NCI-H345 treated with DMSO at 0.1 percent for 48 hours (cell line): ENCODE measurements at regions not wholly inside any gene's neighbourhood (a gene's known extent, or its start where the extent isn't known, plus 50 kb on each side); places are given as distances from the start of the nearest gene placed in this dataset.
"Not testable (repeated sequence)": the region's sequence is repeated elsewhere in the genome, so short reads cannot be mapped to it uniquely, and the experiment has no call there.

Source experiments
- DNase-seq: peaks from one replicate; lab custom pipeline; 2025; ENCODE audit not compliant: unreplicated experiment; lab: John Stamatoyannopoulos, UW

DNA sequence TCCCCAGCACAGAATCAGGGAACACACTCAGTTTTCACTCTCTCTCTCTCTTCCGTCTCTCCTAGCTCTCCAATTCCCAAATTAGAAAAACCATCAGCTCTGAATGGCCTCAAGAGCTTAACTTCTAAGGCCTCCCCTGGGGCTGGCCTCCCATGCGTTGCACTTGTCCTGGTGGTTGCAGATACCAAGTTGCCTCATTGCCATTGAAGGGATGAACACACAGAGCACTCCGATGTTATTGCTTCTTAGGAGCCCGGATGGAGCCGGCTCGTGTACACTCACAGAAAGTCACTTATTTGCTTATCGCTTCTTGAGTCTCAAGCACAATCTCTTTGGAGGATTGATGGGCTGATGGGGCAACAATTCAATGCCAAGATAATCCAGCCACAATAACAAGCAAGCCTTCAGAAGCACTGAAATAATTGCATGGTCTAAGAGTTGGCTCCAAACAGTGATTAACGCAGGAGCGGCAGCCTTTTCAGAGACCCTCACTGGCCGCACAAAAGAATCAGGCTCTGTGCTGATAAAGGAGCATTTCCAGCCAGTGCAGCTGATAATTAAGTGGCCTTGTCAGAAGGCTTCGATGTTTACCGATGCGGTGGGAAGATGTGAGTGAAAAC is 175.8 kb upstream of the TMEM132C start:
- DNase-seq, result no peak

DNA sequence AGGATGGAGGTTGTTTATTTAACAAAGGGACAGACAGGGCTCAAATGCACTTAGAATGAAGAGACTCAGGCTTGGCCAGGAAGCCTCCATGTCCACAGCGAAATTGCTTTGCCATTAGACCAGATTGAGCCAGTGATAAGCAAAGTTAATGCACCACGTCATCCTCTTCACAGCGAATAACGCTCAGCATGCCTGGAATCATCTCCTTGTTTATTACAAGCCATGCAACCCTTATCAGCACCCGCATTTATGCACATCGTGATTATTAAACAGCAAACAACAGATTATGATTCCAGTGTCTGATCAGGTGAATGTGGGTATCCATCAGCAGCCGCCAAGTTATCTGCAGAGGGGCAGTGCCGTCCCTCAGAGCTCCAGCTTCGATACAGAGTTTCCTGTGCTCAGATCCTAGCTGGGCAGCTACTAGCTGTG is 175.0 kb upstream of the TMEM132C start:
- DNase-seq, result no peak

- no peak for DNase-seq
Measured at GRCh38 chr12:128098730-128099129, 168.2 kb upstream of the TMEM132C start.

GRCh38 chr12:128103152-128103551 is 163.8 kb upstream of the TMEM132C start:
- no peak for DNase-seq

GRCh38 chr12:128109236-128109635 is 157.7 kb upstream of the TMEM132C start:
- DNase-seq, result no peak

GRCh38 chr12:128109636-128110035 is 157.3 kb upstream of the TMEM132C start:
- DNase-seq, result no peak

DNA sequence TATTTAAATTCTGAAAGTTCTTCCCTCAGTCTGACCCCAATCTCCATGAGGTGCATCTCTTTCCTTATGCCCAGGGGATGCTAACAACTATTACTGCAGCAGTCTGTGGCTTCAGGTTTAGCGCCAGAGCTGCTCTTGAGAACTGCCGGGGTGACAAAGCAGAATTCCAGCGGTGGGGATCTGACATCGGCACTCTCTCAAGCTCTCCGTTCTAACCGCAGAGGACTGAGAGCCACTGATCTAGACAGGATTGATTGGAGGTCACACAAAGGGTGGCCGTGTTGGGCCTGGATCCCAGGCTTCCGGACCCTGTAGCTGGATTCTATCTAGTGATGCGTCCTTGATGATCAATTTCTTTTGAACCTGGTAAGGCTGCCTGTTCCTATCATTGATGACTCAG is 155.6 kb upstream of the TMEM132C start:
- DNase-seq, result no peak

DNA sequence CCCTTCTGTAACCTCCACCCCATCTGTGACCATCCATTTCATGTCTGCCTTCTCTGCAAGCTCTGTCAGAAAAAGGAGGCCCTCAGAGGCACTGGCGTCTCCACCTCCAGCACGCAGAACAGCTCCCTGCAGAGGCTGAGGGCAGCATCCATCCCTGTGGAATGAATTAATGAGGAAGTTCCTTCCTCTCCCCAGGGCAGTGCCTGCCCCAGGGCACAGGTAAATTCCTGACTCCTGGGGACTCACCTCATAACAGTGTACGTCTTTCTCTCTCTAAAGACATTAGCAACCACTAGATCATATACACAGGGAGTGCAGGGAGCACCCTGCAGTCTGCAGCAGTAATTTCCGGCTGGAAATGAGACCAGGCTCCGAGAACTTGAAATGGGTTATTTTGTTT is 155.0 kb upstream of the TMEM132C start:
- no peak for DNase-seq

DNA sequence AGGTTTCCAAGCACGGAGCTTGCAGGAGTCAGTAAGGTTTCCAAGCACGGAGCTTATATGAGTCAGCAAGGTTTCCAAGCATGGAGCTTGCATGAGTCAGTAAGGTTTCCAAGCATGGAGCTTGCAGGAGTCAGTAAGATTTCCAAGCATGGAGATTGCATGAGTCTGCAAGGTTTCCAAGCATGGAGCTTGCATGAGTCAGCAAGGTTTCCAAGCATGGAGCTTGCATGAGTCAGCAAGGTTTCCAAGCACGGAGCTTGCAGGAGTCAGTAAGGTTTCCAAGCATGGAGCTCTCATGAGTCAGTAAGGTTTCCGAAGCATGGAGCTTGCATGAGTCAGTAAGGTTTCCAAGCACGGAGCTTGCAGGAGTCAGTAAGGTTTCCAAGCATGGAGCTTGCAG is 153.7 kb upstream of the TMEM132C start:
- DNase-seq, result not testable (repeated sequence)

DNA sequence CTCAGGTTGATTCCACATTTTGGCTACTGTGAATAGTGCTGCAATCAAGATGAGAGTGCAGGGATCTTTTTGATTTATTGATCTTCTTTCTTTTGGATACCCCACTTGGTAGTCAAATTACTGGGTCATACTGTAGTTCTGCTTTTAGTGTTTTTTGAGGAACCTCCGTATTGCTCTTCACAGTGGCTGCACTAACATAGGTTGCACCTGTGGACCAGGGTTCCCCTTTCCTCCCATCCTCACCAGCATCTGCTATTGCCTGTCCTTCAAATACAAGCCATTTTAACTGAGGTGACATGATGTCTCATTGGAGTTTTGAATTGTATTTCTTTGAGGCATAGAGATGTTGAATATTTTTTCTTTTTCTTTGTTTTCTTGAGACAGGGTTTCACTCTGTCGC is 152.5 kb upstream of the TMEM132C start:
- no peak for DNase-seq

GRCh38 chr12:128116537-128116936 is 150.4 kb upstream of the TMEM132C start:
- DNase-seq, result no peak

DNA sequence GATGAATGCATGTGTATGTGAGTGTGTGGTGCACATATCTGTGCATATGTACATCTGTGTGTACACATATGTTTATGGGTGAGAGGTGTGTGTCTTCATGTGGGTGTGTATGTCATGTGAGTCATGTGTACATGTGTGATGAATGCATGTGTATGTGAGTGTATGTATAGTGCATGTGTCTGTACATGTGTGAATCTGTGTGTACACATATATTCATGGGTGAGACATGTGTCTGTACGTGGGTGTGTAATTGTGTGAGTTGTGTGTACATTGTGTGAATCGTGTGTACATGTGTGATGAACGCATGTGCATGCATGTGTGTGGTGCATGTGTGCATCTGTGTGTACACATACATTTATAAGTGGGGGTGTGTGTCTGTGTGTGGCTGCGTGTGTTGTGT is 146.9 kb upstream of the TMEM132C start:
- DNase-seq, result no peak

- DNase-seq, result no peak
Measured at GRCh38 chr12:128121424-128121823, 145.5 kb upstream of the TMEM132C start.

DNA sequence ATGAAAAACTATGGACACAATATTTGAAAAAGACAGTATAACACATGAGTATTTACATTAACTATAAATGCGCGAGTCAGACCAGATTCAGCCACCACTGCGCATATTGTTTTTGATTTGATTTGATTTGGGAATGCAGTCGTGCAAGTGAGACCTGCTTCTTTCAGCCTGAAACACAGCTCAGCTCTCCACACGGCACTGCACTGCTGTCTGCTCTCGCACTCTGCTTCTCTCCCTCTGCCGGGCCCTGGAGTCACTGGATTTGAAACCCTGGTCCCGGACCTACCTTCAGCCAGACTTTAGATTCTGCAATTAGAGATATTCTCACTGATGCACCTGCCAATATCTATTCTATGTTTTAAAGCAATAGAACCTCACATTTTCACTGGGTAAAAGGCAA is 143.9 kb upstream of the TMEM132C start:
- no peak for DNase-seq

DNA sequence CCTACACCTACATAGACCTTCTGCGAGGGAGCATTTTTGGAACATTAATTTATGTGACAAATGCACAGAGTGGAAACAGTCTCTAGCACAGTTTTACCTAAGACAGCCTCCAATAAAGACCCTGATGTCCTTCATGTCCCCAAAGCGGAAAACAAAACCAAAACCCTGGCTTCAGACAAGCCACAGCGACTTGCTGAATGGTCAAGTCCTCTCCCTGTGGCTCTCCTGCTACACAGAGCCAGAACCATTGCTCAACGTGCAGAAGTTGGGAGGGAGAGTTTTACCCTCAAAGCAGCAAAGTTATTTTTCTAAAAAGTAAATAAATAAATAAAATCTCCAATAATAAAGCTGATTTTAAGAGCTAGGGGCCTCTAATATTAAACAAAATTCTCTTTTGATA is 135.0 kb upstream of the TMEM132C start:
- DNase-seq, result no peak

DNA sequence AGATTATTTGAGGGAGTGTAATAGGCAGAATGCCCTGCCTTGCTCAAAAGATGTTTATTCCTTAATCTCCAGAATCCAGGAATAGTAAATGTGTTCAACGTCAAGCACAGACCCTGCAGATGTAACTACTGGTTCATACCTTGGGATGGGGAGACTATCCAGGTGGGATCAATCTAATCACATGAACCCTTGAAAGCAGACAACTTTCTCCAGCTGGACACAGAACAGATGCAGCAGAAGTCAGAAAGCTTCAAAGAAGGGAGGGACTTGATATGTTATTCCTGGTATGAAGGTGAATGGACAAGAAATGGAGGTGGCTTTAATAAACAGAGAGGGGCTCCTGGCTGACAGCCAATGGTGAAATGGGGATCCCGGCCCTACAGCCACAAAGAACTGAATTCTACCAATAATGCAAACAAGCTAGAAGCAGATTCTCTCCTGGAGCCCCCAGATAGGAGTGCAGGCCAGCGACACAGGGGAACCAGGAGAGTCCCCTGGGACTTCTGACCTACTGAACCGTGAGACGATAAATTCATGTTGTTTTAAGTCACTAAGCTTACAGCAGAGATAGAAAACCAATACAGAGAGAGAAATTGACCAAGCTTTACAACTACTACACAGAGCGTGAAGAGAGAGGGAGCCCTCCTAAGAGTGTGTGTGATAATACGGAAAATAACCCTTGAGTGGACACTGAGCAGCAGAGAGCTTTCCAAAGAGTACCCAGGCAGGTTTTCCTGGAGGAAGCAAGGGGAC is 133.5 kb upstream of the TMEM132C start:
- no peak for DNase-seq

- DNase-seq, result no peak
Measured at GRCh38 chr12:128137140-128137539, 129.8 kb upstream of the TMEM132C start.

DNA sequence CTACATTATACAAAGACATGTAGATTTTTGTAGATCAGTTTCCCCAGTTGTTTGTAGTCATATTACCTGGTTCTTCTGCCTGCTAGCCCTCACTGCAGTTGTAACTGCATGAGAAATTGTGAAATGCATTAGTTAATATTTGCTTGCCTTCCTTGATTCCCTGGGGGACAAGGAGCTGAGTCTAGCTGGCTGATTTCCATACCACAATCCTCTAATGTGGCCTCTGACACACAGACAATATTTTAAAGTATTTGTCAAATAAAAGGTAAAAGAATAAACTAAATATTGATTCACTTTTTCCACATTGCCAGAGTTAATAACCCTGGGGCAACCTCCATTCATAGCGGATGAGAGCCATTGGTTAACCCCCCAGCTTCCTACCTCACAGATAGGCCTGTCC is 128.8 kb upstream of the TMEM132C start:
- DNase-seq, result no peak

DNA sequence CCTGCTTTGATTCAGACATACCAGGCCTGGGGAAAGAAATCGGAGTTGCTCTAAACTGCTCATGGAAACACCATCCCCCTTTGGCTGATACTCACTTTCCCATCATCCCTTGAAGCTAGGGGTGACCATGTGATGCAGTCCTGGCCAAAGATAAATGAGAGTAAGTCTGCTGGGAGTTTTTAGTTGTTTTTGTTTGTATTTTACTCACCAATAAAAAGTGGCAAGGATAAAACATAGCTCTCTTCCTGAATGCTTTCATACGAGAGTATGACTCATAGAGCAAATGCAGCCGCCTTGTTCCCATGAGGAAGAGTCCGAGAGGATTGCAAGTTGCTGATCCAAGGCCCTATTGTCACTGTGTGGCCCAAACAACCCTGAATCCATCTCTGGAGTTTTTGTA is 126.4 kb upstream of the TMEM132C start:
- no peak for DNase-seq

DNA sequence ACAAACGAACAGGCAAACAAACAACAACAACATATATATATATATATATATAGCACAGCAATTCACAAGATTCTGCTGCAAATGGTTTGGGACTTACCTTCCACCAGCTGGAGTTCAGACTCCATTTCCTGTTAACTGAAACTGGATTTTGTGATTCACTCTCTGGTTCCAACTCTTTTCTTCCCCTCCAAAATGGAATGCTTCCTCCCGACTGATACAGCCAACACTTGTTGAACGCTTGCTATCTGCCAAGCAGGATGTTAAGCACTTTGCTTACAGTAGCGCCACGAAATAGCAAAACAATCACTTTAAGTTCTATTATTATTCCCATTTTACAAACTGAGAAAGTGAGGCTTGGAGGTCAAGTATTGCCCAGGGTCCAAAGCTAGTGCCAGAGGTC is 116.0 kb upstream of the TMEM132C start:
- DNase-seq, result no peak

- DNase-seq, result no peak
Measured at GRCh38 chr12:128155571-128155970, 111.4 kb upstream of the TMEM132C start.

DNA sequence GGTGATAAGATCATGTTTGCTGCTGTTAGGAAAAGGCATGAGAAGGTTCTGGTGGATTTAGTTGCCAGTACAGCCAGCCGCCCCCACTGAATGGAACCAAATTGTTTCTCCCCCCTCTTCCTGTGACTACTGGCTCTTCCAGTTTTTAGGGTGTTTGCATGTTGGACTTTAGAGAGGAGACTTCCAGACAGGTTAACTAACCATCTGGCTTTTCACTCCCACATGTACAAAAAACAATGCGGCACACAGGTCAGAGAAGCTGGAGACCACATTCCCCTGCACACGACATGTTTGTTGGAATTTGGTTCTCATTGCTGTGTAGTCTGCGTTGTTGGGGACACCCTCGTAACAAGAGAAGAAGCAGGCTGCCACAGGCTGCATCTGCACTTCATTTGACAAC is 103.9 kb upstream of the TMEM132C start:
- DNase-seq, result no peak

DNA sequence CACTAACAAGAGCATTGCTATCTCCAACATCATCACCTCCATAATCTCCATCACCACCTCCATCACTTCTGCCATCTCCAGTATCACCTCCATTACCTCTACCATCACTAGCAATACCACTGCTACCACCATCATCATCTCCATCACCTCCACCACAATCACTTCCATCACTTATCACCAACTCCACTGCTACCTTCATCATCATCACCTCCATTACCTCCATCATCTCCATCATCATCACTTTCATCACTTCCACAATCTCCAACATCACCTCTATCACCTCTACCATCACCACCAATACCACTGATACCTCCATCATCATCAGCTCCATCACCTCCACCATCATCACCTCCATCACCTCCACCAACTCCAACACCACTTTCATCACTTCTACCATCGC is 102.4 kb upstream of the TMEM132C start:
- no peak for DNase-seq
